Spleen (tissue), 7 donors: ENCODE measurements at regions not wholly inside any gene's neighbourhood (a gene's known extent, or its start where the extent isn't known, plus 50 kb on each side); places are given as distances from the start of the nearest gene placed in this dataset.

Experiments
- POLR2A ChIP-seq, 3 donors: fragments of 450-650 bp; IDR thresholded peaks; one replicate each; pipeline ENCODE4 v1.5.1; 2017; ENCODE audit warnings: antibody characterized with exemption in 3 of 3, mild to moderate bottlenecking in 1 of 3
- TF ChIP-seq, protein P1 (sequence below), 11 experiments: fragments of 200-600 bp in 7 of 11; fragments of 450-650 bp in 4 of 11; sonication (generic) in 4 of 11; IDR thresholded peaks in 8 of 11; conservative IDR thresholded peaks in 3 of 11; 1 replicate in 7 of 11; 2 replicates in 4 of 11; pipeline versions ENCODE4 v1.4.0 to v1.8.0; 2016 to 2021; ENCODE audit warnings: antibody characterized with exemption in 11 of 11, inconsistent platforms in 4 of 11, mild to moderate bottlenecking in 1 of 11
- donor health status: DM: no; HTN: no; CAD: no; lungs with moderate emphysema.
- donor health status: DM: no; HTN: no; CAD: no.
- donor health status: DM: no; HTN: no; CAD: no.

DNA sequence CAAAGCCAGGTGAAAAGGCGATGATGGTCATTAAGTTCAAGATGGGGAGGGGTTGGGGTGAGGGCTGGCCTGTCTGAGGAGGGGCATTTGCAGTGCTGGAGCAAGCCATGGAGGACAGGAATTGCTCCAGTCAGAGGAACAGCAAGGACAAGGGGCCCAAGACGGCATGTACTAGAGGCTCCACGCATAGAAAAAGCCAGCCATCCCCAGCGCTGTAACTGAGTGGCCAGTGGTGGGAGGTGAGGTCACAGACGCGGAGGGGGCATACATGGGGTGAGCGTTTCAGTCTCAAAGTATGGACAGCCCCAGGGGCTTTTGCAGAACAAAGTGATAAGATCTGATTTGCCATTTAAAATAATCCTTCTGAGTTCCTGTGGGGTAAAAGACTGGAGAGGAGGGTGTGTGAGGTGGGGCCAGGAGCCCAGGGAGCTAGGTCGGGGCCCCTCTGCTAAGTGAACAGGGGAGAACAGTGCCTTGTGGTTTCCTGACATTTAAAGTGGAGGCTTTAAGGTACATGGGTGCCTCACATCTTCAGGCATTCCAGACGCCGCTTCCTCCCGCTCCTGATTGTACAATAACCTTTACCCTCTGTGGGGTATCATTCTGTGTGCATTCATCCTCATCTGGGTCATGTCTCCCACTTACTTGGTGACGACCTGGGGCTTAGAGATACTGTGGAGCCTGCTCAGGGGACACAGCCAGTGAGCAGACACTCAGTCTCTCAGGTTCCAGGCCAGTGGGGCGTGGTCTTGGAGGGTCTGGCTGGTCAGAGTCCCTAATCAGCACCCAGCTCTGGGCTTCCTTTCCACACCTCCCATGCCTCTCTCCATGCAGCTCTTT is 105.6 kb upstream of the GPR26 start:
- TF ChIP-seq, protein P1, sequence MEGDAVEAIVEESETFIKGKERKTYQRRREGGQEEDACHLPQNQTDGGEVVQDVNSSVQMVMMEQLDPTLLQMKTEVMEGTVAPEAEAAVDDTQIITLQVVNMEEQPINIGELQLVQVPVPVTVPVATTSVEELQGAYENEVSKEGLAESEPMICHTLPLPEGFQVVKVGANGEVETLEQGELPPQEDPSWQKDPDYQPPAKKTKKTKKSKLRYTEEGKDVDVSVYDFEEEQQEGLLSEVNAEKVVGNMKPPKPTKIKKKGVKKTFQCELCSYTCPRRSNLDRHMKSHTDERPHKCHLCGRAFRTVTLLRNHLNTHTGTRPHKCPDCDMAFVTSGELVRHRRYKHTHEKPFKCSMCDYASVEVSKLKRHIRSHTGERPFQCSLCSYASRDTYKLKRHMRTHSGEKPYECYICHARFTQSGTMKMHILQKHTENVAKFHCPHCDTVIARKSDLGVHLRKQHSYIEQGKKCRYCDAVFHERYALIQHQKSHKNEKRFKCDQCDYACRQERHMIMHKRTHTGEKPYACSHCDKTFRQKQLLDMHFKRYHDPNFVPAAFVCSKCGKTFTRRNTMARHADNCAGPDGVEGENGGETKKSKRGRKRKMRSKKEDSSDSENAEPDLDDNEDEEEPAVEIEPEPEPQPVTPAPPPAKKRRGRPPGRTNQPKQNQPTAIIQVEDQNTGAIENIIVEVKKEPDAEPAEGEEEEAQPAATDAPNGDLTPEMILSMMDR (IDR thresholded peaks at IDR 0.05 in 8 of 11, conservative IDR thresholded peaks at IDR 0.05 in 3 of 11), result no peak
- TF ChIP-seq POLR2A (IDR thresholded peaks at IDR 0.05), result no peak
